HEK293 (cell line): ENCODE measurements at regions not wholly inside any gene's neighbourhood (a gene's known extent, or its start where the extent isn't known, plus 50 kb on each side); places are given as distances from the start of the nearest gene placed in this dataset.

Source experiments
- CTCF ChIA-PET: fragments of 350-600 bp; formaldehyde crosslinking; extraction: SDS; loops from one replicate; lab custom pipeline; 2021; ENCODE audit warnings: antibody characterized with exemption; lab: Yijun Ruan, JAX
- POLR2A ChIA-PET: fragments of 300-600 bp; formaldehyde crosslinking; extraction: SDS; loops from one replicate; lab custom pipeline; 2020; ENCODE audit warnings: antibody characterized with exemption, inconsistent platforms; lab: Yijun Ruan, JAX
- H3K27ac ChIP-seq: fragments of 200-500 bp; sonication (Bioruptor generic); 2 replicates; pipeline ENCODE4 v1.5.1; 2014; ENCODE audit warnings: low read depth, low read length, control low read depth, inconsistent platforms; ENCODE audit errors: extremely low read depth
- H3K36me3 ChIP-seq, 2 experiments: fragments of 200-500 bp in 1 of 2; sonication (Bioruptor generic) in 1 of 2; 1 replicate in 1 of 2; 2 replicates in 1 of 2; pipeline ENCODE4 v1.5.1; 2014 to 2017; ENCODE audit warnings: inconsistent platforms in 2 of 2, low read length in 2 of 2; ENCODE audit not compliant: control insufficient read depth in 2 of 2, insufficient read depth in 1 of 2
- H3K4me1 ChIP-seq: fragments of 200-500 bp; sonication (Bioruptor generic); 2 replicates; pipeline ENCODE4 v1.5.1; 2014; ENCODE audit warnings: mild to moderate bottlenecking, low read length, inconsistent platforms; ENCODE audit not compliant: control insufficient read depth, insufficient read depth
- H3K4me3 ChIP-seq: 2 replicates; pipeline ENCODE4 v1.5.1; 2011; ENCODE audit warnings: low read depth, mild to moderate bottlenecking, control low read depth, low read length, moderate library complexity
- H3K9me3 ChIP-seq: fragments of 200-500 bp; sonication (Bioruptor generic); 2 replicates; pipeline ENCODE4 v1.5.1; 2014; ENCODE audit warnings: low read depth, low read length, inconsistent platforms; ENCODE audit not compliant: control insufficient read depth, insufficient read depth
- FEZF1 ChIP-seq: fragments of 450-650 bp; formaldehyde crosslinking; IDR thresholded peaks from 2 replicates; pipeline ENCODE4 v1.5.1; 2016; ENCODE audit warnings: missing biosample characterization, missing genetic modification characterization
- IKZF3 ChIP-seq: fragments of 450-650 bp; IDR thresholded peaks from 2 replicates; pipeline ENCODE4 v1.5.0; 2018; ENCODE audit warnings: missing biosample characterization, mild to moderate bottlenecking, missing genetic modification characterization, moderate library complexity
- MYNN ChIP-seq: fragments of 450-650 bp; formaldehyde crosslinking; IDR thresholded peaks from 2 replicates; pipeline ENCODE4 v1.5.1; 2016; ENCODE audit warnings: missing biosample characterization, missing genetic modification characterization, borderline replicate concordance
- PRDM1 ChIP-seq: fragments of 450-650 bp; formaldehyde crosslinking; IDR thresholded peaks from 2 replicates; pipeline ENCODE4; 2016; ENCODE audit warnings: missing biosample characterization, missing genetic modification characterization
- RBAK ChIP-seq: fragments of 450-650 bp; formaldehyde crosslinking; IDR thresholded peaks from 2 replicates; pipeline ENCODE4 v1.5.1; 2016; ENCODE audit warnings: missing biosample characterization, missing genetic modification characterization
- SP7 ChIP-seq: fragments of 450-650 bp; formaldehyde crosslinking; IDR thresholded peaks from 2 replicates; pipeline ENCODE4 v1.5.1; 2016; ENCODE audit warnings: missing biosample characterization, missing genetic modification characterization
- ZNF140 ChIP-seq: fragments of 450-650 bp; formaldehyde crosslinking; IDR thresholded peaks from 2 replicates; pipeline ENCODE4 v1.5.1; 2016; ENCODE audit warnings: missing biosample characterization, missing genetic modification characterization
- ZNF146 ChIP-seq: fragments of 450-650 bp; formaldehyde crosslinking; IDR thresholded peaks from 2 replicates; pipeline ENCODE4 v1.5.1; 2016; ENCODE audit warnings: missing biosample characterization, missing genetic modification characterization
- ZNF175 ChIP-seq: fragments of 450-650 bp; formaldehyde crosslinking; IDR thresholded peaks from 2 replicates; pipeline ENCODE4 v1.5.1; 2016; ENCODE audit warnings: missing biosample characterization, missing genetic modification characterization
- ZNF19 ChIP-seq: fragments of 450-650 bp; formaldehyde crosslinking; IDR thresholded peaks from 2 replicates; pipeline ENCODE4; 2016; ENCODE audit warnings: missing biosample characterization, missing genetic modification characterization, low read depth
- ZNF248 ChIP-seq: fragments of 450-650 bp; formaldehyde crosslinking; IDR thresholded peaks from 2 replicates; pipeline ENCODE4 v1.5.1; 2017; ENCODE audit warnings: missing biosample characterization, missing genetic modification characterization
- ZNF311 ChIP-seq: fragments of 450-650 bp; formaldehyde crosslinking; IDR thresholded peaks from 2 replicates; pipeline ENCODE4 v1.5.1; 2017; ENCODE audit warnings: missing biosample characterization, missing genetic modification characterization, borderline replicate concordance
- ZNF768 ChIP-seq: fragments of 450-650 bp; formaldehyde crosslinking; IDR thresholded peaks from 2 replicates; pipeline ENCODE4 v1.5.1; 2018; ENCODE audit warnings: missing biosample characterization, mild to moderate bottlenecking, missing genetic modification characterization
- TF ChIP-seq, protein P1 (sequence below): fragments of 450-650 bp; formaldehyde crosslinking; IDR thresholded peaks from 2 replicates; pipeline ENCODE4 v1.5.1; 2016; ENCODE audit warnings: missing biosample characterization, missing genetic modification characterization, borderline replicate concordance
- TF ChIP-seq, protein P2 (sequence below): fragments of 450-650 bp; formaldehyde crosslinking; IDR thresholded peaks from 2 replicates; pipeline ENCODE4 v1.5.1; 2016; ENCODE audit warnings: missing biosample characterization, missing genetic modification characterization
- TF ChIP-seq, protein P3 (sequence below): fragments of 450-650 bp; formaldehyde crosslinking; optimal IDR thresholded peaks from 2 replicates; pipeline ENCODE3; 2016; ENCODE audit warnings: missing biosample characterization, mild to moderate bottlenecking, missing genetic modification characterization
- TF ChIP-seq, protein P4 (sequence below): fragments of 450-650 bp; formaldehyde crosslinking; IDR thresholded peaks from 2 replicates; pipeline ENCODE4 v1.5.1; 2016; ENCODE audit warnings: missing biosample characterization, missing genetic modification characterization, low read depth
- TF ChIP-seq, protein P5 (sequence below): fragments of 450-650 bp; formaldehyde crosslinking; IDR thresholded peaks from 2 replicates; pipeline ENCODE4 v1.5.1; 2016; ENCODE audit warnings: missing biosample characterization, missing genetic modification characterization
- TF ChIP-seq, protein P6 (sequence below): fragments of 450-650 bp; formaldehyde crosslinking; conservative IDR thresholded peaks from 2 replicates; pipeline ENCODE4 v1.5.1; 2016; ENCODE audit warnings: low read depth, missing biosample characterization, missing genetic modification characterization
- TF ChIP-seq, protein P7 (sequence below): fragments of 450-650 bp; formaldehyde crosslinking; IDR thresholded peaks from 2 replicates; pipeline ENCODE4 v1.5.1; 2016; ENCODE audit warnings: missing biosample characterization, missing genetic modification characterization

DNA sequence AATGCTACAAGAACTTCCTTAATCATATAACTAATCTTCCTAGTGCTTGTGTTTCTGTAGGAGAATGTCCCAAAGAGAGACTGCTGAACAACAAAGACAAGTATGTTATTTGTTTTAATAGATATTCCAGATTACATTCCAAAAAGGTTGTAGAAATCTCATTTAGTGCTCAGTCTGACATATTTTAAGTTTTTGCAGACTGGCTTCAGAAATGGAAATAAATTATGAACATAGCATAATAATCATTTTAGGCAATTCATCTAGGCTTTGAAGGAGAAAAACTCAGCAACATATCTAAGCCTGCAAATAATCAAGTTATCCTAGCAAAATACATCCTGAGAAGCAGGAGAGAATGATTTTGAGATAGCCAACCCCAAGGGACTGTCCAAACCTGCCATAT is 171.6 kb upstream of the CDH5 start:
- no peaks in the 10 kb centered on the region for H3K9me3 ChIP-seq
- H3K27ac ChIP-seq, result no peak overlapping the region
- TF ChIP-seq FEZF1 (tag by site-specific recombination) (no peak), RBAK (tag by site-specific recombination) (no peak), SP7 (tag by site-specific recombination) (no peak), ZNF19 (tag by site-specific recombination) (no peak), PRDM1 (tag by site-specific recombination) (no peak), ZNF175 (tag by site-specific recombination) (no peak), ZNF146 (tag by site-specific recombination) (no peak), ZNF768 (no peak), MYNN (tag by site-specific recombination) (no peak), ZNF248 (tag by site-specific recombination) (no peak), ZNF140 (tag by site-specific recombination) (no peak), ZNF311 (tag by site-specific recombination) (no peak), IKZF3 (tag by site-specific recombination) (no peak)
- TF ChIP-seq, protein P1, sequence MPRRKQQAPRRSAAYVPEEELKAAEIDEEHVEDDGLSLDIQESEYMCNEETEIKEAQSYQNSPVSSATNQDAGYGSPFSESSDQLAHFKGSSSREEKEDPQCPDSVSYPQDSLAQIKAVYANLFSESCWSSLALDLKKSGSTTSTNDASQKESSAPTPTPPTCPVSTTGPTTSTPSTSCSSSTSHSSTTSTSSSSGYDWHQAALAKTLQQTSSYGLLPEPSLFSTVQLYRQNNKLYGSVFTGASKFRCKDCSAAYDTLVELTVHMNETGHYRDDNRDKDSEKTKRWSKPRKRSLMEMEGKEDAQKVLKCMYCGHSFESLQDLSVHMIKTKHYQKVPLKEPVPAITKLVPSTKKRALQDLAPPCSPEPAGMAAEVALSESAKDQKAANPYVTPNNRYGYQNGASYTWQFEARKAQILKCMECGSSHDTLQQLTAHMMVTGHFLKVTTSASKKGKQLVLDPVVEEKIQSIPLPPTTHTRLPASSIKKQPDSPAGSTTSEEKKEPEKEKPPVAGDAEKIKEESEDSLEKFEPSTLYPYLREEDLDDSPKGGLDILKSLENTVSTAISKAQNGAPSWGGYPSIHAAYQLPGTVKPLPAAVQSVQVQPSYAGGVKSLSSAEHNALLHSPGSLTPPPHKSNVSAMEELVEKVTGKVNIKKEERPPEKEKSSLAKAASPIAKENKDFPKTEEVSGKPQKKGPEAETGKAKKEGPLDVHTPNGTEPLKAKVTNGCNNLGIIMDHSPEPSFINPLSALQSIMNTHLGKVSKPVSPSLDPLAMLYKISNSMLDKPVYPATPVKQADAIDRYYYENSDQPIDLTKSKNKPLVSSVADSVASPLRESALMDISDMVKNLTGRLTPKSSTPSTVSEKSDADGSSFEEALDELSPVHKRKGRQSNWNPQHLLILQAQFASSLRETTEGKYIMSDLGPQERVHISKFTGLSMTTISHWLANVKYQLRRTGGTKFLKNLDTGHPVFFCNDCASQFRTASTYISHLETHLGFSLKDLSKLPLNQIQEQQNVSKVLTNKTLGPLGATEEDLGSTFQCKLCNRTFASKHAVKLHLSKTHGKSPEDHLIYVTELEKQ, result no peak
- TF ChIP-seq, protein P2, sequence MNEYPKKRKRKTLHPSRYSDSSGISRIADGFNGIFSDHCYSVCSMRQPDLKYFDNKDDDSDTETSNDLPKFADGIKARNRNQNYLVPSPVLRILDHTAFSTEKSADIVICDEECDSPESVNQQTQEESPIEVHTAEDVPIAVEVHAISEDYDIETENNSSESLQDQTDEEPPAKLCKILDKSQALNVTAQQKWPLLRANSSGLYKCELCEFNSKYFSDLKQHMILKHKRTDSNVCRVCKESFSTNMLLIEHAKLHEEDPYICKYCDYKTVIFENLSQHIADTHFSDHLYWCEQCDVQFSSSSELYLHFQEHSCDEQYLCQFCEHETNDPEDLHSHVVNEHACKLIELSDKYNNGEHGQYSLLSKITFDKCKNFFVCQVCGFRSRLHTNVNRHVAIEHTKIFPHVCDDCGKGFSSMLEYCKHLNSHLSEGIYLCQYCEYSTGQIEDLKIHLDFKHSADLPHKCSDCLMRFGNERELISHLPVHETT (tag by site-specific recombination), result no peak
- TF ChIP-seq, protein P3, sequence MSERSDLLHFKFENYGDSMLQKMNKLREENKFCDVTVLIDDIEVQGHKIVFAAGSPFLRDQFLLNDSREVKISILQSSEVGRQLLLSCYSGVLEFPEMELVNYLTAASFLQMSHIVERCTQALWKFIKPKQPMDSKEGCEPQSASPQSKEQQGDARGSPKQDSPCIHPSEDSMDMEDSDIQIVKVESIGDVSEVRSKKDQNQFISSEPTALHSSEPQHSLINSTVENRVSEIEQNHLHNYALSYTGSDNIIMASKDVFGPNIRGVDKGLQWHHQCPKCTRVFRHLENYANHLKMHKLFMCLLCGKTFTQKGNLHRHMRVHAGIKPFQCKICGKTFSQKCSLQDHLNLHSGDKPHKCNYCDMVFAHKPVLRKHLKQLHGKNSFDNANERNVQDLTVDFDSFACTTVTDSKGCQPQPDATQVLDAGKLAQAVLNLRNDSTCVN, result no peak
- TF ChIP-seq, protein P4, sequence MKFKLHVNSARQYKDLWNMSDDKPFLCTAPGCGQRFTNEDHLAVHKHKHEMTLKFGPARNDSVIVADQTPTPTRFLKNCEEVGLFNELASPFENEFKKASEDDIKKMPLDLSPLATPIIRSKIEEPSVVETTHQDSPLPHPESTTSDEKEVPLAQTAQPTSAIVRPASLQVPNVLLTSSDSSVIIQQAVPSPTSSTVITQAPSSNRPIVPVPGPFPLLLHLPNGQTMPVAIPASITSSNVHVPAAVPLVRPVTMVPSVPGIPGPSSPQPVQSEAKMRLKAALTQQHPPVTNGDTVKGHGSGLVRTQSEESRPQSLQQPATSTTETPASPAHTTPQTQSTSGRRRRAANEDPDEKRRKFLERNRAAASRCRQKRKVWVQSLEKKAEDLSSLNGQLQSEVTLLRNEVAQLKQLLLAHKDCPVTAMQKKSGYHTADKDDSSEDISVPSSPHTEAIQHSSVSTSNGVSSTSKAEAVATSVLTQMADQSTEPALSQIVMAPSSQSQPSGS (tag by site-specific recombination), result no peak
- TF ChIP-seq, protein P5, sequence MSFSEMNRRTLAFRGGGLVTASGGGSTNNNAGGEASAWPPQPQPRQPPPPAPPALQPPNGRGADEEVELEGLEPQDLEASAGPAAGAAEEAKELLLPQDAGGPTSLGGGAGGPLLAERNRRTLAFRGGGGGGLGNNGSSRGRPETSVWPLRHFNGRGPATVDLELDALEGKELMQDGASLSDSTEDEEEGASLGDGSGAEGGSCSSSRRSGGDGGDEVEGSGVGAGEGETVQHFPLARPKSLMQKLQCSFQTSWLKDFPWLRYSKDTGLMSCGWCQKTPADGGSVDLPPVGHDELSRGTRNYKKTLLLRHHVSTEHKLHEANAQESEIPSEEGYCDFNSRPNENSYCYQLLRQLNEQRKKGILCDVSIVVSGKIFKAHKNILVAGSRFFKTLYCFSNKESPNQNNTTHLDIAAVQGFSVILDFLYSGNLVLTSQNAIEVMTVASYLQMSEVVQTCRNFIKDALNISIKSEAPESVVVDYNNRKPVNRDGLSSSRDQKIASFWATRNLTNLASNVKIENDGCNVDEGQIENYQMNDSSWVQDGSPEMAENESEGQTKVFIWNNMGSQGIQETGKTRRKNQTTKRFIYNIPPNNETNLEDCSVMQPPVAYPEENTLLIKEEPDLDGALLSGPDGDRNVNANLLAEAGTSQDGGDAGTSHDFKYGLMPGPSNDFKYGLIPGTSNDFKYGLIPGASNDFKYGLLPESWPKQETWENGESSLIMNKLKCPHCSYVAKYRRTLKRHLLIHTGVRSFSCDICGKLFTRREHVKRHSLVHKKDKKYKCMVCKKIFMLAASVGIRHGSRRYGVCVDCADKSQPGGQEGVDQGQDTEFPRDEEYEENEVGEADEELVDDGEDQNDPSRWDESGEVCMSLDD (tag by site-specific recombination), result no peak
- TF ChIP-seq, protein P6, sequence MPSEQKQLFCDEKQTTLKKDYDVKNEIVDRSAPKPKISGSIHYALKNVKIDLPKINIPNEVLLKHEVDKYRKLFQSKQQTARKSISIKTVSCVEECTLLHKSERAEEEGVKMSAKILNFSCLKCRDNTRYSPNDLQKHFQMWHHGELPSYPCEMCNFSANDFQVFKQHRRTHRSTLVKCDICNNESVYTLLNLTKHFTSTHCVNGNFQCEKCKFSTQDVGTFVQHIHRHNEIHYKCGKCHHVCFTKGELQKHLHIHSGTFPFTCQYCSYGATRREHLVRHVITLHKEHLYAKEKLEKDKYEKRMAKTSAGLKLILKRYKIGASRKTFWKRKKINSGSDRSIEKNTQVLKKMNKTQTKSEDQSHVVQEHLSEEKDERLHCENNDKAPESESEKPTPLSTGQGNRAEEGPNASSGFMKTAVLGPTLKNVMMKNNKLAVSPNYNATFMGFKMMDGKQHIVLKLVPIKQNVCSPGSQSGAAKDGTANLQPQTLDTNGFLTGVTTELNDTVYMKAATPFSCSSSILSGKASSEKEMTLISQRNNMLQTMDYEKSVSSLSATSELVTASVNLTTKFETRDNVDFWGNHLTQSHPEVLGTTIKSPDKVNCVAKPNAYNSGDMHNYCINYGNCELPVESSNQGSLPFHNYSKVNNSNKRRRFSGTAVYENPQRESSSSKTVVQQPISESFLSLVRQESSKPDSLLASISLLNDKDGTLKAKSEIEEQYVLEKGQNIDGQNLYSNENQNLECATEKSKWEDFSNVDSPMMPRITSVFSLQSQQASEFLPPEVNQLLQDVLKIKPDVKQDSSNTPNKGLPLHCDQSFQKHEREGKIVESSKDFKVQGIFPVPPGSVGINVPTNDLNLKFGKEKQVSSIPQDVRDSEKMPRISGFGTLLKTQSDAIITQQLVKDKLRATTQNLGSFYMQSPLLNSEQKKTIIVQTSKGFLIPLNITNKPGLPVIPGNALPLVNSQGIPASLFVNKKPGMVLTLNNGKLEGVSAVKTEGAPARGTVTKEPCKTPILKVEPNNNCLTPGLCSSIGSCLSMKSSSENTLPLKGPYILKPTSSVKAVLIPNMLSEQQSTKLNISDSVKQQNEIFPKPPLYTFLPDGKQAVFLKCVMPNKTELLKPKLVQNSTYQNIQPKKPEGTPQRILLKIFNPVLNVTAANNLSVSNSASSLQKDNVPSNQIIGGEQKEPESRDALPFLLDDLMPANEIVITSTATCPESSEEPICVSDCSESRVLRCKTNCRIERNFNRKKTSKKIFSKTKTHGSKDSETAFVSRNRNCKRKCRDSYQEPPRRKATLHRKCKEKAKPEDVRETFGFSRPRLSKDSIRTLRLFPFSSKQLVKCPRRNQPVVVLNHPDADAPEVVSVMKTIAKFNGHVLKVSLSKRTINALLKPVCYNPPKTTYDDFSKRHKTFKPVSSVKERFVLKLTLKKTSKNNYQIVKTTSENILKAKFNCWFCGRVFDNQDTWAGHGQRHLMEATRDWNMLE (tag by site-specific recombination), result no peak
- TF ChIP-seq, protein P7, sequence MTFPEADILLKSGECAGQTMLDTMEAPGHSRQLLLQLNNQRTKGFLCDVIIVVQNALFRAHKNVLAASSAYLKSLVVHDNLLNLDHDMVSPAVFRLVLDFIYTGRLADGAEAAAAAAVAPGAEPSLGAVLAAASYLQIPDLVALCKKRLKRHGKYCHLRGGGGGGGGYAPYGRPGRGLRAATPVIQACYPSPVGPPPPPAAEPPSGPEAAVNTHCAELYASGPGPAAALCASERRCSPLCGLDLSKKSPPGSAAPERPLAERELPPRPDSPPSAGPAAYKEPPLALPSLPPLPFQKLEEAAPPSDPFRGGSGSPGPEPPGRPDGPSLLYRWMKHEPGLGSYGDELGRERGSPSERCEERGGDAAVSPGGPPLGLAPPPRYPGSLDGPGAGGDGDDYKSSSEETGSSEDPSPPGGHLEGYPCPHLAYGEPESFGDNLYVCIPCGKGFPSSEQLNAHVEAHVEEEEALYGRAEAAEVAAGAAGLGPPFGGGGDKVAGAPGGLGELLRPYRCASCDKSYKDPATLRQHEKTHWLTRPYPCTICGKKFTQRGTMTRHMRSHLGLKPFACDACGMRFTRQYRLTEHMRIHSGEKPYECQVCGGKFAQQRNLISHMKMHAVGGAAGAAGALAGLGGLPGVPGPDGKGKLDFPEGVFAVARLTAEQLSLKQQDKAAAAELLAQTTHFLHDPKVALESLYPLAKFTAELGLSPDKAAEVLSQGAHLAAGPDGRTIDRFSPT (tag by site-specific recombination), result no peak
- ChIA-PET CTCF (no interaction called here), POLR2A (no interaction called here)
- H3K4me1 ChIP-seq, result no peaks in the 10 kb centered on the region
- H3K36me3 ChIP-seq, result no peaks in the 10 kb centered on the region
- H3K4me3 ChIP-seq, result no peak overlapping the region
